BLaER1 treated with 17β-estradiol and CSF1 and Interleukin-3, amounts not matched to agents 10 nM and 100 nM (cell line): ENCODE measurements at regions not wholly inside any gene's neighbourhood (a gene's known extent, or its start where the extent isn't known, plus 50 kb on each side); places are given as distances from the start of the nearest gene placed in this dataset.

ENCODE experiments used
- H3K27ac ChIP-seq, 11 experiments: shearing (Covaris generic); formaldehyde crosslinking; 2 replicates each; pipeline ENCODE4 v1.8.1; 2022
- H3K27me3 ChIP-seq, 11 experiments: shearing (Covaris generic); formaldehyde crosslinking; 2 replicates each; pipeline ENCODE4 v1.8.1; 2022
- H3K36me3 ChIP-seq, 11 experiments: shearing (Covaris generic); formaldehyde crosslinking; 2 replicates each; pipeline ENCODE4 v1.8.1; 2022
- H3K4me1 ChIP-seq, 10 experiments: shearing (Covaris generic); formaldehyde crosslinking; 2 replicates each; pipeline ENCODE4 v1.8.1; 2022
- H3K4me2 ChIP-seq, 11 experiments: shearing (Covaris generic); formaldehyde crosslinking; 2 replicates each; pipeline ENCODE4 v1.8.1; 2022
- H3K4me3 ChIP-seq, 10 experiments: shearing (Covaris generic); formaldehyde crosslinking; 2 replicates each; pipeline ENCODE4 v1.8.1; 2022
- H3K9ac ChIP-seq, 11 experiments: shearing (Covaris generic); formaldehyde crosslinking; 2 replicates each; pipeline ENCODE4 v1.8.1; 2022
- H3K9me3 ChIP-seq, 11 experiments: shearing (Covaris generic); formaldehyde crosslinking; replicated peaks in 1 of 11; 2 replicates each; pipeline ENCODE4 v1.8.1; 2022
- H4K20me1 ChIP-seq, 11 experiments: shearing (Covaris generic); formaldehyde crosslinking; 2 replicates each; pipeline ENCODE4 v1.8.1; 2022
- Cebpa-rat ChIP-seq, 11 experiments: shearing (Covaris generic); IDR thresholded peaks; 2 replicates each; pipeline ENCODE4 v1.8.1; 2022

DNA sequence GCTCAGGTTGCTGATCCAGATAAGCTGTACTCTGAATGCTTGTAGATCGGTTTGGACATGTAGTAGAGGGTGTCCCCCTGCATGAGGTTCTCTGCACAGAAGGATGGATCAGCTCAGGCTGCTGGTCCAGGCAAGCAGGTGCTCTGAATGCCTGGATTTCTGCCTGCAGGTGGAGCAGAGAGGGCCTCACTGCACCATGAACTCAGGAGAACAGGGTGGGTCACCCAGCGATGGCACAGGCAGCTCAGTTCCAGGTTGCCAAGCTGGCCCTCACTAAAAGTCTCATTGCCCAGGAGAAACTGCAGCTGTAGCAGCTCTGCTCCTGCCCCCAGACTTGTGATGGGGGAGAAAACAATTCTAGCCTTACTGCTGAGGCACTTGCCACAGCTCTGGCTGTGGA lies 491.8 kb downstream of the XIRP2 start:
- Histone ChIP-seq H3K4me3 (no peak overlapping the region), H3K4me2 (no peak overlapping the region), H3K9me3 (no peaks in the 10 kb centered on the region), H3K27ac (no peak overlapping the region), H3K4me1 (no peaks in the 10 kb centered on the region), H3K9ac (no peak overlapping the region), H3K27me3 (no peaks in the 10 kb centered on the region), H4K20me1 (no peaks in the 10 kb centered on the region), H3K36me3 (no peaks in the 10 kb centered on the region)
- TF ChIP-seq Cebpa-rat (IDR thresholded peaks at IDR 0.05), result no peak

- no peak overlapping the region for H3K4me2 ChIP-seq
- TF ChIP-seq Cebpa-rat (IDR thresholded peaks at IDR 0.05), result no peak
These were observed 480.8 kb downstream of the XIRP2 start for GRCh38 chr2:167369083-167369482.

GRCh38 chr2:167368371-167368770 lies 480.1 kb downstream of the XIRP2 start:
- H3K4me1 ChIP-seq, result no peaks in the 10 kb centered on the region
- H3K27ac ChIP-seq, result no peak overlapping the region
- no peak overlapping the region for H3K4me3 ChIP-seq
- H3K9me3 ChIP-seq, result no peaks in the 10 kb centered on the region
- no peak overlapping the region for H3K9ac ChIP-seq
- no peaks in the 10 kb centered on the region for H3K36me3 ChIP-seq
- no peak for TF ChIP-seq Cebpa-rat (IDR thresholded peaks at IDR 0.05)
- no peak overlapping the region for H3K4me2 ChIP-seq
- no peaks in the 10 kb centered on the region for H3K27me3 ChIP-seq
- H4K20me1 ChIP-seq, result no peaks in the 10 kb centered on the region

More at GRCh38 chr2:167369083-167369482, 480.8 kb downstream of the XIRP2 start:
- no peaks in the 10 kb centered on the region for H3K9me3 ChIP-seq
- H3K4me3 ChIP-seq, result no peak overlapping the region
- H3K36me3 ChIP-seq, result no peaks in the 10 kb centered on the region
- H3K9ac ChIP-seq, result no peak overlapping the region
- no peaks in the 10 kb centered on the region for H4K20me1 ChIP-seq
- H3K4me1 ChIP-seq, result no peaks in the 10 kb centered on the region
- H3K27ac ChIP-seq, result no peak overlapping the region
- H3K27me3 ChIP-seq, result no peaks in the 10 kb centered on the region

DNA sequence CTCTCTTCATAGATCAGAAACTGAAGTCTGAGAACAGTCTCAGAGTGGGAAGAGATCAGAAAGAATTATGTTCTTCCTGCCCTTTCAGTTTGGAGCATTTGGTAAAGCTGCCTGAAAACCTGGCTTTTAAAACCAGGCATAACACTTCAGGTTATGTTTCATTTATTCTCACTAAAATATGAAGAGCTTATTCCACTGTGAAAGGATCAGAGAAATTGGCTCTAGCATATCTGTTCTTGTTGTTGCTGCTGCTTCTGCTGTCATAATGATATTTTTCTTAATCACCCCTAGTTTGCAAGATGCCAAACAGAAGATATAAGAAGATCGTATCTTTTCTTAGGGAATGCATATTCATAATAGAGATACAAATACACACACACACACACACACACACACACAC lies 476.9 kb downstream of the XIRP2 start:
- Histone ChIP-seq H3K27me3 (no peaks in the 10 kb centered on the region), H3K4me2 (no peak overlapping the region), H3K9me3 (no peaks in the 10 kb centered on the region), H3K27ac (no peak overlapping the region), H3K36me3 (no peaks in the 10 kb centered on the region), H3K9ac (no peak overlapping the region), H3K4me3 (no peak overlapping the region), H3K4me1 (no peaks in the 10 kb centered on the region), H4K20me1 (no peaks in the 10 kb centered on the region)
- no peak for TF ChIP-seq Cebpa-rat (IDR thresholded peaks at IDR 0.05)

DNA sequence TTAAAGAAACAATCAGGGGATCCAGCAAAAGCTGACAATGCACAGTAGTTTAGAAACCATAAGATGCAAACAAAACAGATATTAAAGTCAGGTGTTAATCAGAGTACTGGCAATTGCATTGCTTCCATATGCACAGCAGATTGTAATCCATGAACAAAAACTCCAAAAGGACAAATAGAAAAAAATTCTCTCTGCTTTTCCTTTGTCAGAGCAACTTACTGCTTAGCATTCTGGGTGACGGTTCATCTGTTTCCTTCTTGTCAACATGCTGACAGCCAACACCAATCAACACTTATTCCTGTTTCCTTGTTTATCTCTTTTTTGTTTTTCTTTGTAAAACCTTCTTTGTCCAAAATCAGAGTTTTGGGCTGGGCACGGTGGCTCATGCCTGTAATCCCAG lies 473.1 kb downstream of the XIRP2 start:
- H3K9me3 ChIP-seq, result no peaks in the 10 kb centered on the region
- H3K4me3 ChIP-seq, result no peak overlapping the region
- no peak overlapping the region for H3K27ac ChIP-seq
- no peaks in the 10 kb centered on the region for H4K20me1 ChIP-seq
- no peaks in the 10 kb centered on the region for H3K27me3 ChIP-seq
- no peak overlapping the region for H3K4me2 ChIP-seq
- no peaks in the 10 kb centered on the region for H3K36me3 ChIP-seq
- TF ChIP-seq Cebpa-rat (IDR thresholded peaks at IDR 0.05), result no peak
- H3K4me1 ChIP-seq, result no peaks in the 10 kb centered on the region
- H3K9ac ChIP-seq, result no peak overlapping the region

DNA sequence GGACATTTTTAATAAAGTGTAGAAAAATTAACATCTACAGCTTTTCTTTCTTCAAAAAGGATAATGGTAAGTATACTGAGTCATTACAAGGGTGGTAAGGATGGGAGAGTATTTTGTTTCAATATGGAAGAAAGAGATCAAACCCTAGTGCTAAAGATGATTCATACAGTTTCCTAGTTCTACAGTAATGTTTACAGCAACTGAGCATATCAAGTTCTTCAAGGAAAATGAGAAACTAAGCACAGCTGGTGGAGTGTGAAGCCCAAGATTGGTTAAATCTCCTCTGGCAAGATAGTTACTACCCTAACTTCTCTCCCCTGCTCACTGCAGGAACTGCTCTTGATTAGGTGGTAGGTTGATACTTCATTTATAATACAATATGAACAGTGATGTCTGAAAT lies 467.5 kb downstream of the XIRP2 start:
- no peaks in the 10 kb centered on the region for H3K36me3 ChIP-seq
- H3K9me3 ChIP-seq, result no peaks in the 10 kb centered on the region
- H4K20me1 ChIP-seq, result no peaks in the 10 kb centered on the region
- no peak overlapping the region for H3K4me3 ChIP-seq
- no peaks in the 10 kb centered on the region for H3K4me1 ChIP-seq
- H3K4me2 ChIP-seq, result no peak overlapping the region
- no peaks in the 10 kb centered on the region for H3K27me3 ChIP-seq
- TF ChIP-seq Cebpa-rat (IDR thresholded peaks at IDR 0.05), result no peak
- H3K27ac ChIP-seq, result no peak overlapping the region
- no peak overlapping the region for H3K9ac ChIP-seq

- Histone ChIP-seq H3K27ac (no peak overlapping the region), H3K36me3 (no peaks in the 10 kb centered on the region), H3K9ac (no peak overlapping the region), H3K4me1 (no peaks in the 10 kb centered on the region), H3K27me3 (no peaks in the 10 kb centered on the region), H4K20me1 (no peaks in the 10 kb centered on the region), H3K4me3 (no peak overlapping the region), H3K4me2 (no peak overlapping the region), H3K9me3 (no peaks in the 10 kb centered on the region)
- TF ChIP-seq Cebpa-rat (IDR thresholded peaks at IDR 0.05), result no peak
These were observed 465.5 kb downstream of the XIRP2 start for GRCh38 chr2:167353605-167354280.

GRCh38 chr2:167345559-167345958 lies 457.3 kb downstream of the XIRP2 start:
- Histone ChIP-seq H3K4me3 (no peak overlapping the region), H3K9me3 (no peaks in the 10 kb centered on the region), H3K27me3 (no peaks in the 10 kb centered on the region), H3K27ac (no peak overlapping the region), H3K4me2 (no peak overlapping the region), H3K9ac (no peak overlapping the region), H4K20me1 (no peaks in the 10 kb centered on the region), H3K4me1 (no peaks in the 10 kb centered on the region), H3K36me3 (no peaks in the 10 kb centered on the region)
- no peak for TF ChIP-seq Cebpa-rat (IDR thresholded peaks at IDR 0.05)

DNA sequence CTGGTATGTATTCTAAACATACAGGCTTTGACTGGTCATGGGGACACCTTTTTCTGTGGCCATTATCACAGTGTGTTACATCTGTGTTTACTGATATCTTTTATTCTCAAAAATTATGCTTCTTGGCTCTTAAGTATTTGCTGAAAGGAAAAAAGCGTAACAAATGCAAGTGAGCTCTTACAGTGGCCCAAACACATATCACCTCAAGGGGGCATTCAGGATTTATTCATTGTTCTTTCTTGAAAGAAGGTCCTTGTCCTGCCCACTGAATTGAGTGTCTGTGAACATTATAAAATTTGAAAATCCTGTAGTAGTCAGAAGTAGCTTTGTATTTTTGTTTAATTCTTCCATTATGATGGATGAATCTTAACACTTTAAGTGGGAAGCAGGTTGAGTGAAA lies 454.5 kb downstream of the XIRP2 start:
- no peaks in the 10 kb centered on the region for H3K9me3 ChIP-seq
- no peaks in the 10 kb centered on the region for H3K4me1 ChIP-seq
- H3K4me3 ChIP-seq, result no peak overlapping the region
- H3K27me3 ChIP-seq, result no peaks in the 10 kb centered on the region
- no peak overlapping the region for H3K9ac ChIP-seq
- TF ChIP-seq Cebpa-rat (IDR thresholded peaks at IDR 0.05), result no peak
- H4K20me1 ChIP-seq, result no peaks in the 10 kb centered on the region
- no peak overlapping the region for H3K27ac ChIP-seq
- H3K36me3 ChIP-seq, result no peaks in the 10 kb centered on the region
- H3K4me2 ChIP-seq, result no peak overlapping the region

GRCh38 chr2:167340322-167340721 lies 452.0 kb downstream of the XIRP2 start:
- no peaks in the 10 kb centered on the region for H3K27me3 ChIP-seq
- no peak overlapping the region for H3K27ac ChIP-seq
- H4K20me1 ChIP-seq, result no peaks in the 10 kb centered on the region
- H3K9me3 ChIP-seq, result no peaks in the 10 kb centered on the region
- H3K36me3 ChIP-seq, result no peaks in the 10 kb centered on the region
- H3K4me3 ChIP-seq, result no peak overlapping the region
- no peak for TF ChIP-seq Cebpa-rat (IDR thresholded peaks at IDR 0.05)
- no peaks in the 10 kb centered on the region for H3K4me1 ChIP-seq
- H3K4me2 ChIP-seq, result no peak overlapping the region
- H3K9ac ChIP-seq, result no peak overlapping the region
